HL-60 (cell line): ENCODE measurements at regions not wholly inside any gene's neighbourhood (a gene's known extent, or its start where the extent isn't known, plus 50 kb on each side); places are given as distances from the start of the nearest gene placed in this dataset.

Experiments
- DNase-seq, 2 experiments: peaks; one replicate each; pipeline ENCODE4 v3.0.0-alpha.2; 2010 to 2020; ENCODE audit warnings: low read depth in 1 of 2, low spot score in 1 of 2
- H3K27ac ChIP-seq: fragments of 250-450 bp; sonication (Bioruptor Pico); replicated peaks from 2 replicates; pipeline ENCODE4 v1.5.1; 2020; ENCODE audit warnings: mild to moderate bottlenecking, moderate library complexity
- H3K27me3 ChIP-seq: fragments of 250-450 bp; sonication (Bioruptor Pico); 2 replicates; pipeline ENCODE4 v1.5.1; 2021; ENCODE audit warnings: mild to moderate bottlenecking, moderate library complexity; ENCODE audit not compliant: insufficient read depth, poor library complexity, severe bottlenecking
- H3K4me3 ChIP-seq: replicated peaks from 2 replicates; pipeline ENCODE4 v1.5.1; 2011; ENCODE audit warnings: mild to moderate bottlenecking, control low read depth, low read length; ENCODE audit not compliant: insufficient read depth
- CTCF ChIP-seq: IDR thresholded peaks from one replicate; pipeline ENCODE4 v1.5.1; 2011; ENCODE audit warnings: low read length, control low read depth, inconsistent platforms; ENCODE audit not compliant: insufficient read depth
- GABPA ChIP-seq: IDR thresholded peaks from 2 replicates; pipeline ENCODE4 v1.6.1; 2012; ENCODE audit warnings: low read depth
- POLR2AphosphoS5 ChIP-seq: IDR thresholded peaks from 2 replicates; pipeline ENCODE4 v1.6.1; 2012; ENCODE audit warnings: low read depth
- SPI1 ChIP-seq: IDR thresholded peaks from 2 replicates; pipeline ENCODE4 v1.6.1; 2012; ENCODE audit warnings: low read depth, mild to moderate bottlenecking, borderline replicate concordance
- TF ChIP-seq, protein P1 (sequence below): IDR thresholded peaks from 2 replicates; pipeline ENCODE4 v1.6.1; 2012; ENCODE audit warnings: low read depth; ENCODE audit not compliant: insufficient replicate concordance

DNA sequence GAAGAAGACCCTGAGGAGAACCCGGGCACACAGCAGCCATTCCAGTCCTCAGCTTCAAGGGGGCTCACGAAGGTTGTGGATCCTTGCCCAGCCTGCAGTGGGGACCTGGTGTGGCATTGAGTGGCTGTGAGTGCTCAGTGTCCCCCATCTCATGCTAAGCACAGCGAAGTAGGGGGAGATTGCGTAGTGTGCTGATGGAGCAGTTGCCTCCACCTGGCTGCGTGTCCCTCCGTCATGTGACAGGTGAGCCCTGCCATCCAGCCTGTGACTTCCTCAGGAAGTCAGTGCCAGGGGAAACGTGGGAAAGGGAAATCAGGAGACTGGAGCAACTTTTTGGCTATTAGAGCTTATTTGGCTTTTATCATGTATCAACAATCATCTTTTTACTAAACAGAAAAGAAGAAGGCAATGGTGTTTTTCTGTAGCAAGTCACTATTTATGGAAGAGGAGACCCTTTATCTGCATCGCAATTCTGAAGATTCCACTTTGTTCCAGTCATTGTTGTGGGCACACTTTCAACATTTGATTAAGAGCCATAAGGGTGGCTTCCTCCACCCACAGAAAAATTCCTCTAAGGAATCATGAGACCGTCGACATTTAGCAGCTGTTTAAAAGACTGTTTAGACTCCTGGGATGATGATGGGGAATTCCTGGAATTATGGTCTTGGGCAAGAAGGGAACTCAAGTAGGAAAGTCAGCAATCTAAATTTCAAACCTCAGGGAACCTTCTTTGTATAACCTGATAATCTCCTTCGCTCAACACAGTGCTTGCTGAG is 126.8 kb upstream of the SPATA13 start:
- DNase-seq, result no peak
- TF ChIP-seq SPI1 (no peak), GABPA (no peak), CTCF (no peak), POLR2AphosphoS5 (no peak)
- TF ChIP-seq, protein P1, sequence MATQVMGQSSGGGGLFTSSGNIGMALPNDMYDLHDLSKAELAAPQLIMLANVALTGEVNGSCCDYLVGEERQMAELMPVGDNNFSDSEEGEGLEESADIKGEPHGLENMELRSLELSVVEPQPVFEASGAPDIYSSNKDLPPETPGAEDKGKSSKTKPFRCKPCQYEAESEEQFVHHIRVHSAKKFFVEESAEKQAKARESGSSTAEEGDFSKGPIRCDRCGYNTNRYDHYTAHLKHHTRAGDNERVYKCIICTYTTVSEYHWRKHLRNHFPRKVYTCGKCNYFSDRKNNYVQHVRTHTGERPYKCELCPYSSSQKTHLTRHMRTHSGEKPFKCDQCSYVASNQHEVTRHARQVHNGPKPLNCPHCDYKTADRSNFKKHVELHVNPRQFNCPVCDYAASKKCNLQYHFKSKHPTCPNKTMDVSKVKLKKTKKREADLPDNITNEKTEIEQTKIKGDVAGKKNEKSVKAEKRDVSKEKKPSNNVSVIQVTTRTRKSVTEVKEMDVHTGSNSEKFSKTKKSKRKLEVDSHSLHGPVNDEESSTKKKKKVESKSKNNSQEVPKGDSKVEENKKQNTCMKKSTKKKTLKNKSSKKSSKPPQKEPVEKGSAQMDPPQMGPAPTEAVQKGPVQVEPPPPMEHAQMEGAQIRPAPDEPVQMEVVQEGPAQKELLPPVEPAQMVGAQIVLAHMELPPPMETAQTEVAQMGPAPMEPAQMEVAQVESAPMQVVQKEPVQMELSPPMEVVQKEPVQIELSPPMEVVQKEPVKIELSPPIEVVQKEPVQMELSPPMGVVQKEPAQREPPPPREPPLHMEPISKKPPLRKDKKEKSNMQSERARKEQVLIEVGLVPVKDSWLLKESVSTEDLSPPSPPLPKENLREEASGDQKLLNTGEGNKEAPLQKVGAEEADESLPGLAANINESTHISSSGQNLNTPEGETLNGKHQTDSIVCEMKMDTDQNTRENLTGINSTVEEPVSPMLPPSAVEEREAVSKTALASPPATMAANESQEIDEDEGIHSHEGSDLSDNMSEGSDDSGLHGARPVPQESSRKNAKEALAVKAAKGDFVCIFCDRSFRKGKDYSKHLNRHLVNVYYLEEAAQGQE, result no peak
- no peak overlapping the region for H3K4me3 ChIP-seq
- peaks cover 12% of the 10 kb centered on the region for H3K27me3 ChIP-seq
- no peak overlapping the region for H3K27ac ChIP-seq

- H3K27me3 ChIP-seq, result peaks cover 11% of the 10 kb centered on the region
- DNase-seq, result no peak
- H3K27ac ChIP-seq, result no peak overlapping the region
- TF ChIP-seq, protein P1, result no peak
- TF ChIP-seq CTCF (no peak), SPI1 (no peak), POLR2AphosphoS5 (no peak), GABPA (no peak)
- no peak overlapping the region for H3K4me3 ChIP-seq
Measured at GRCh38 chr13:24035411-24035810, 125.1 kb upstream of the SPATA13 start.

DNA sequence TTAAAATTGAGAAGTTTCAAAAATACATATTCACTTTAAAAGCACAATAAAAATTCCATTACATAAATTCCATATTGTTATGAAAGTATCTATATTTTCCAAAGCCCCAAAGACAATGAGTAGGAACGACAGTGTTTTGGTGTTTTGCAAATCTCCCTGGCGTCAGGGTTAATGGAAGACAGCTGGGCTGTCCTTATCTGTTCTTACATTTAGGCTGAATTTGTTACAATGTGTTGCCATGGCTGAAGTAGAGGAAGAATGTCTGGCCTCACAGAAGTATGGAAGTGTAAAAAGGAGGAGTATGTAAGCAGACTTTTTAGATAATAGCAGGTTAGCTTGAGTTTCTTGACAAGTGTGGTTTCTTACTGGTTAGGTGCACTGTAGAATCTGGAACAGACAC is 124.4 kb upstream of the SPATA13 start:
- no peak overlapping the region for H3K4me3 ChIP-seq
- no peak for DNase-seq
- no peak overlapping the region for H3K27ac ChIP-seq
- H3K27me3 ChIP-seq, result peaks cover 11% of the 10 kb centered on the region
- TF ChIP-seq, protein P1, result no peak
- TF ChIP-seq CTCF (no peak), POLR2AphosphoS5 (no peak), GABPA (no peak), SPI1 (no peak)
